GM21423 (cell line): ENCODE measurements at regions not wholly inside any gene's neighbourhood (a gene's known extent, or its start where the extent isn't known, plus 50 kb on each side); places are given as distances from the start of the nearest gene placed in this dataset.
A peak's percentile ranks its signal among the peaks of the same experiment; 100 is the strongest.

Experiments
- ATAC-seq: cut with Tn5 transposase; IDR thresholded peaks from one replicate; pipeline ENCODE4 v1.9.1; 2021; ENCODE audit warnings: mild to moderate bottlenecking, moderate library complexity; ENCODE audit not compliant: unreplicated experiment

DNA sequence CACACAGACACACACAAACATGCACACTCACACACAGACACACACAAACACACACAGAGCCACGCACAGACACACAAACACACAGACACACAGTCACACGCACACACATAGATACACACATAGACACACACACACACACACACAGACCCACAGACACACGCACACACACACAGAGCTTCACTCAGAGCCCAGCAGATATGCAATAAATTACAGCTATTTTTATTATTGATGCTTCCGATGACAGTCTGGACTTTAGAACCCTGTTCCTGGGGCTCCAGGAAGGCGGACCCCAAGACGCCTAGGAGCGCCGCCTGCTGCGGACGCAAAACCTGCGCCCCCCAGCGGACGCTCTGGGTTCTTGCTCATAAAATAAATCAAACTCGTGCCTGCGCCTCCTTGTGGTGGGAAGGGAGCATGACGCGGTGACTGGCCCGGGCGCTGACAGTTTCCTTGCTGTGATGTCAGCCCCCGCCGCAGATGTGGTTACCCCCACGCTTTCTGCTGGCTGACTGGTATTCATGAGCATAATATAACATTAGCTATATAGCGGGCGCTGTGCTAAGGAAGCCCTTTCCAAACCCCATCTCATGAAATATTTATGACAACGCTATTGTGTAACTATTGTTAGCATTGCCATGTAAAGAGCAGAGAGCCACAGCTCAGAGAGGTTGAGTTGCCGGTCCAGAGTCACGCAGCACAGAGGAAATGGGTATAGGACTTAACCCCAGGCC is 64.4 kb upstream of the TM9SF2 start:
- peak; percentile 28 for ATAC-seq

DNA sequence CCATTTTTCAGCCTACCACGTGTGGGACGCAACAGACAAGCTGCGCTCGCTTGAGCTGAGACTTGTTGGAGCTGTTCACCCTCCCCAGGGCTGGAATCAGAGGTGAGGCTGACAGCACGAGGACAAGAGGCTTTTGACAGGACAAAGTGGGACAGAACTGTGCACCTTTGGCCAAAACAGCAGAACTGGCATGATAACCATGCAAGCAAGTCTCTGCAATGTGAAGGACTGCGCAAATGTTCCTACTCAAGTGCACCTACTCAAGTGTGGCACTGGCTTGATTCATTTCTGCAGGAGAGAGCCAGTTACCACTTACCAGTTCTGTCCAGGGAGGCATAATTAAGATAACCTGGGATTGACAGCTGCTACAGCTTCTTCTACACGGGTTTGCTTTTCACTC is 62.2 kb upstream of the TM9SF2 start:
- no peak for ATAC-seq

DNA sequence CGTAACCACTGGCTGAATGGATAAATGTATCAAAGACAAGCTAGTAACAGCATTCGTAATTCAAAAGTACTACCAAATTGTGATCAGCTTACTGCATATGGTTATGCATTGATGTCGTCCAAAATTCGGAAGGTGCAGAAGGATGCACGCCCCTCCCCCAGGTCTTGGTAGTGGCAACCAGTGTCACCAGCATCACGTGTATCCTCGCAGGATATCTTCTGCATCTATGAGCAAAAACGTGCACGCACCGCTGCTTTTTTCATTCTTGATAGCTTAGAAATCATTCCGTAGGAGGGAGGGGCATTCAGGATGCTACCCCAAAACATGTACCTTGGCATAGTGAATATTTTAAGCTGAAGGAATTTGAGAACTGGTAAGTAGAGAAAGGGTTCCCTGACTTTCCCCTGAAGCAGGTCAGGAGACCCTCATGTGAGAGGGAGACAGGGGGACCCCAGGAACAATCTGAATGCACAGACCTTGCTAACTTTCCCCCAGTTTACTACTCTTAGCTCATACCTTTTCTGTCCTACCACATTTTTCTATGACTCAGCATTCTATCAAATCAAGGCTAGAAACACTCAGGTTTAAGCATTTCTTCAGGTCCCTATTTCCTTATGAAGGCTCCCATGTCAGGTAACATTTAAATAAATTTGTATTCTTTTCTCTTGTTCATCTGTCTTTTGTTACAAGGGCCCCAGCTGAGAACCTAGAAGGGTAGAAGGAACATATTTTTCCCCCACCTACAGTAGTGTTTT is 61.2 kb upstream of the TM9SF2 start:
- ATAC-seq: no peak

DNA sequence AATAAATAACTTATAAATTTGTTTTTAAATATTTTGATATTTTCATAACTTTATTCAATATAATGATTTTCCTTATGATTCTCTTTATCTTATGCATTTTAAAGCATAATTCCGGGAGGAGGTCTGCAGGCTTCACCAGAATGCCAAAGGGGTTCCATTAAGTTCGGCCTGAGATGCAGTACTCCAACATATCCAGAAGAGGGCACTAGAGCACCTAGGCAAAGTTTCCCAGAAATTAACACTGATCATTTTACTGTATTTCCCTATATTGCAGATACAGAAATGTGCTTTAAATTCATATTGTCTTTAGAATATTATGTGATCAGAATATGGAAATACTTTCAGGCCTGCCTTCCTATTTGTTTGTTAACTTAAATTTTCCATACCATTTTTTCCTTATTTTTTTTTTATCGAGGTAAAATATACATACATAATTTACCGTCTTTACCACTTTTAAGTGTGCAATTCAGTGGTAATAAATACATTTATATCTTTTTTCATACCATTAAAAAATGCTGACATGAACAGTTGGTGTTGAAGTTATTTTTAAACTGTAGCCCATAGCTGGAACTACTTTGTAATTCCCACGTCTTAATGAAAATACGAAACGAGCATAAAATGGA is 58.9 kb upstream of the TM9SF2 start:
- no peak for ATAC-seq

DNA sequence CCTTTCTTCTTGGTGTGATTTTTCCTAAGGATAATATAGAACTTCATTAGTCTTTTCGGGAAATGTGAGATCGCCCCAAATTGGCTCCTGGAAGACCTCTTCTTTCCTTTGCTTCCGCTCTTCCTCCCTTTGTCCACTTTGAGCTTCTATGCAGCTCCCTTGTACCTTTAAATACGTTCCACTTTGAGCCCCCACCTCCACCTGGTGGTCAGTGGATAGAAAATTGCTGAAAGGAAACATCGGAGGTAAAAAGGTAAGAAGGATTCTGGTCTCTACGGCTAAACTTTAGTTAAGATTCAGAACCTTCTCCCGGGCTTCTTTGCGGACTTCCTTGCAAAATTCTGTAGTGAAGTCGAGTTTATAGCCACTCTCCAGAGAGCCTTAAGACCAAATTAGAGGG is 55.0 kb upstream of the TM9SF2 start:
- ATAC-seq: no peak

DNA sequence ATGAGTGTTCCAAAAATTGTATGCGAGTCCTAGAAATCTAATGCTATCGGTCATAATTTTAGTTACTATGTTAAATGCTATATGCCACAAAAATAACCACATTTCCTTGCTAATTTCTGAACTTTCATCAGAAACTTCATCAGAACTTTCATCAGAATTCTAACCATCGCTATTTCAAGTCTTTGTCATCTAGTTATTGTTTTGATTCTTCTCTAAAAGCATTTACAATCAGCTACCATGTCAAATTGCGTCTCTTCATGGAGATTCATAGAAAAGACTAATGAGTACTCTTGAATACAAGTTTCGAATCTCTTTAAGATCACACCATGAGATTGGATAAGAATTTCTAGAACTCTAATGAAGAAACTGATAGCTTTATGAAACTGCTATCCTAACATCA is 52.7 kb upstream of the TM9SF2 start:
- ATAC-seq: no peak

DNA sequence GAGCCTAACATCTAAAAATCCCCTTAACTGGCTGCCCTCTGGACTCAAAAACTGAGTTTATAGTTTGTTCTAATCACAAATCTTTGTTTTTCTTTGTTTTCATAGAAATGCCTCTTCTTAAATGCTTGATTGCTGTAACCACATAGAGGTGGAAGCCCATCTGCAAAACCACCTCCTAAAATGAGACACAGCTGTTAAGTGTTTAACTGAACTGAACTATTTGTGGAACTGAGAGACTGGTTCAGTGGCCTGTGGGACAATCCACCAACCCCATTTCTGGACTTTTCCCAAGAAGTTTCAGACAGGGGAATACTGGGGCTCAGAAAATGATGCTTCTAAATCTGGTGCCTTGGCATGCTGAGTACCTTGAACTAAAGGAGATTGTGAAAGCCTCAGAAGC is 50.9 kb upstream of the TM9SF2 start:
- ATAC-seq: no peak
